Neural cell (in vitro differentiated cells): ENCODE measurements at regions not wholly inside any gene's neighbourhood (a gene's known extent, or its start where the extent isn't known, plus 50 kb on each side); places are given as distances from the start of the nearest gene placed in this dataset.

Experiments used
- H2AFZ ChIP-seq: fragments of 200-600, 300-800 bp; sonication (generic), shearing (Covaris generic); 2 replicates; pipeline ENCODE4 v1.6.0; 2014; ENCODE audit warnings: low read depth, mild to moderate bottlenecking, antibody characterized with exemption, low read length, moderate library complexity
- H3F3A ChIP-seq: fragments of 200-600 bp; shearing (Covaris generic); 2 replicates; pipeline ENCODE4 v1.6.1; 2016; ENCODE audit warnings: mild to moderate bottlenecking, moderate library complexity, mixed read lengths, antibody characterized with exemption, low read length; ENCODE audit not compliant: insufficient read depth, poor library complexity, severe bottlenecking
- H3K27ac ChIP-seq: fragments of 200-600, 300-800 bp; sonication (generic), shearing (Covaris generic); 2 replicates; pipeline ENCODE4 v1.5.1; 2014; ENCODE audit warnings: mild to moderate bottlenecking, low read length, moderate library complexity
- H3K27me3 ChIP-seq: fragments of 300-800, 200-600 bp; sonication (generic), shearing (Covaris generic); 2 replicates; pipeline ENCODE4 v1.6.0; 2014; ENCODE audit warnings: mild to moderate bottlenecking, low read depth, low read length, moderate library complexity; ENCODE audit not compliant: insufficient read depth
- H3K36me3 ChIP-seq: fragments of 300-800, 200-600 bp; sonication (generic), shearing (Covaris generic); 2 replicates; pipeline ENCODE4 v1.5.1; 2014; ENCODE audit warnings: mild to moderate bottlenecking, antibody characterized with exemption, low read length, moderate library complexity; ENCODE audit not compliant: insufficient read depth
- H3K4me2 ChIP-seq: fragments of 300-800, 200-600 bp; sonication (generic), shearing (Covaris generic); 2 replicates; pipeline ENCODE4 v1.6.0; 2014; ENCODE audit warnings: mild to moderate bottlenecking, low read length
- H3K4me3 ChIP-seq: fragments of 300-800, 200-600 bp; sonication (generic), shearing (Covaris generic); 2 replicates; pipeline ENCODE4 v1.5.1; 2014; ENCODE audit warnings: mild to moderate bottlenecking, low read length, moderate library complexity
- H3K79me2 ChIP-seq: fragments of 200-600 bp; shearing (Covaris generic); replicated peaks from 2 replicates; pipeline ENCODE4 v1.6.0; 2014; ENCODE audit warnings: mild to moderate bottlenecking, low read length, moderate library complexity; ENCODE audit not compliant: insufficient read depth
- H3K9ac ChIP-seq: fragments of 300-800, 200-600 bp; sonication (generic), shearing (Covaris generic); 2 replicates; pipeline ENCODE4 v1.6.1; 2016; ENCODE audit warnings: mild to moderate bottlenecking, low read length, mixed read lengths
- H3K9me2 ChIP-seq: fragments of 200-600 bp; shearing (Covaris generic); 2 replicates; pipeline ENCODE4 v1.6.1; 2016; ENCODE audit warnings: mild to moderate bottlenecking, low read length, mixed read lengths; ENCODE audit not compliant: insufficient read depth
- H3K9me3 ChIP-seq: fragments of 200-600, 300-800 bp; sonication (generic), shearing (Covaris generic); 2 replicates; pipeline ENCODE4 v1.6.1; 2016; ENCODE audit warnings: mild to moderate bottlenecking, mixed run types, low read length, moderate library complexity, mixed read lengths
- H4K20me1 ChIP-seq: fragments of 200-600 bp; shearing (Covaris generic); 2 replicates; pipeline ENCODE4 v1.6.1; 2016; ENCODE audit warnings: mild to moderate bottlenecking, mixed run types; ENCODE audit not compliant: insufficient read depth
- CTCF ChIP-seq: fragments of 450-650 bp; IDR thresholded peaks from 2 replicates; pipeline ENCODE4 v1.5.1; 2014; ENCODE audit warnings: antibody characterized with exemption, mild to moderate bottlenecking, moderate library complexity; ENCODE audit not compliant: poor library complexity, severe bottlenecking
- EP300 ChIP-seq: fragments of 450-650 bp; conservative IDR thresholded peaks from 2 replicates; pipeline ENCODE4 v1.6.1; 2014; ENCODE audit warnings: antibody characterized with exemption, mild to moderate bottlenecking, moderate library complexity; ENCODE audit not compliant: poor library complexity, severe bottlenecking
- EZH2 ChIP-seq: fragments of 200-600, 300-800 bp; shearing (Covaris generic), sonication (generic); IDR thresholded peaks from 2 replicates; pipeline ENCODE4 v1.6.1; 2014; ENCODE audit warnings: antibody characterized with exemption, low read length, borderline replicate concordance, mild to moderate bottlenecking; ENCODE audit not compliant: insufficient read depth, poor library complexity, severe bottlenecking
- MXI1 ChIP-seq: fragments of 450-650 bp; conservative IDR thresholded peaks from 2 replicates; pipeline ENCODE4 v1.6.1; 2014; ENCODE audit warnings: antibody characterized with exemption, mild to moderate bottlenecking; ENCODE audit not compliant: poor library complexity, severe bottlenecking
- POLR2AphosphoS5 ChIP-seq: IDR thresholded peaks from 2 replicates; pipeline ENCODE4 v1.6.1; 2012
- RAD21 ChIP-seq: fragments of 450-650 bp; conservative IDR thresholded peaks from 2 replicates; pipeline ENCODE4 v1.6.1; 2014; ENCODE audit warnings: antibody characterized with exemption, mild to moderate bottlenecking, moderate library complexity
- REST ChIP-seq: IDR thresholded peaks from 2 replicates; pipeline ENCODE4 v1.6.1; 2012; ENCODE audit warnings: borderline replicate concordance
- SMC3 ChIP-seq: fragments of 450-650 bp; conservative IDR thresholded peaks from 2 replicates; pipeline ENCODE4 v1.6.1; 2014; ENCODE audit warnings: antibody characterized with exemption, mild to moderate bottlenecking, moderate library complexity; ENCODE audit not compliant: poor library complexity
- TAF1 ChIP-seq: IDR thresholded peaks from 2 replicates; pipeline ENCODE4 v1.6.1; 2012; ENCODE audit warnings: low read depth

- H3K4me3 ChIP-seq = no peak overlapping the region
- H3K36me3 ChIP-seq = no peaks in the 10 kb centered on the region
- H3K9me3 ChIP-seq = no peaks in the 10 kb centered on the region
- H3K9ac ChIP-seq = no peak overlapping the region
- H3K27ac ChIP-seq = no peak overlapping the region
- no peak overlapping the region for H2AFZ ChIP-seq
- no peaks in the 10 kb centered on the region for H4K20me1 ChIP-seq
- no peaks in the 10 kb centered on the region for H3K9me2 ChIP-seq
- no peaks in the 10 kb centered on the region for H3K27me3 ChIP-seq
- no peaks in the 10 kb centered on the region for H3K79me2 ChIP-seq
- TF ChIP-seq EZH2 (no peak), RAD21 (no peak), EP300 (no peak), SMC3 (no peak), CTCF (no peak), MXI1 (no peak), POLR2AphosphoS5 (no peak), TAF1 (no peak), REST (no peak)
- no peaks in the 10 kb centered on the region for H3F3A ChIP-seq
- H3K4me2 ChIP-seq = no peak overlapping the region
These were observed 111.7 kb upstream of the CDH5 start for GRCh38 chr16:66254751-66255150.

GRCh38 chr16:66254106-66254505 is 112.4 kb upstream of the CDH5 start:
- Histone ChIP-seq H4K20me1 (no peaks in the 10 kb centered on the region), H3K79me2 (no peaks in the 10 kb centered on the region), H3K27me3 (no peaks in the 10 kb centered on the region), H3K9ac (no peak overlapping the region), H2AFZ (no peak overlapping the region), H3K9me3 (no peaks in the 10 kb centered on the region), H3F3A (no peaks in the 10 kb centered on the region), H3K9me2 (no peaks in the 10 kb centered on the region), H3K27ac (no peak overlapping the region), H3K36me3 (no peaks in the 10 kb centered on the region), H3K4me3 (no peak overlapping the region), H3K4me2 (no peak overlapping the region)
- TF ChIP-seq EZH2 (no peak), RAD21 (no peak), SMC3 (no peak), TAF1 (no peak), MXI1 (no peak), CTCF (no peak), REST (no peak), EP300 (no peak), POLR2AphosphoS5 (no peak)
